MCF 10A (cell line): ENCODE measurements at regions not wholly inside any gene's neighbourhood (a gene's known extent, or its start where the extent isn't known, plus 50 kb on each side); places are given as distances from the start of the nearest gene placed in this dataset.
"Not testable (repeated sequence)": the region's sequence is repeated elsewhere in the genome, so short reads cannot be mapped to it uniquely, and the experiment has no call there.

Experiments used
- BruUV-seq: library from RNA; stranded (reverse); fragments of 400-500 nt; replicated peaks from 2 replicates; lab custom pipeline; 2021; lab: Mats Ljungman, UMichigan
- CTCF ChIA-PET: fragments of 300-600 bp; sonication (Branson Sonifier 250); formaldehyde crosslinking; extraction: SDS; loops from one replicate; lab custom pipeline; 2021; ENCODE audit warnings: antibody characterized with exemption, inconsistent platforms; lab: Yijun Ruan, JAX
- POLR2A ChIA-PET: fragments of 300-600, 350-650 bp; sonication (Branson Sonifier 250); formaldehyde crosslinking; extraction: SDS; loops from one replicate; lab custom pipeline; 2020; ENCODE audit warnings: antibody characterized with exemption, inconsistent platforms; lab: Yijun Ruan, JAX
- DNase-seq: peaks from one replicate; pipeline ENCODE4 v3.0.0-alpha.2; 2018; ENCODE audit not compliant: unreplicated experiment
- H3K27ac Mint-ChIP-seq: one replicate; pipeline ENCODE4 v1.8.0; 2022; ENCODE audit warnings: mild to moderate bottlenecking, low read depth, mixed read lengths; ENCODE audit not compliant: unreplicated experiment
- H3K27me3 Mint-ChIP-seq: one replicate; pipeline ENCODE4 v1.8.0; 2022; ENCODE audit warnings: mixed read lengths; ENCODE audit not compliant: insufficient read depth, unreplicated experiment
- H3K36me3 Mint-ChIP-seq: one replicate; pipeline ENCODE4 v1.8.0; 2022; ENCODE audit warnings: mild to moderate bottlenecking, moderate library complexity, mixed read lengths; ENCODE audit not compliant: insufficient read depth, unreplicated experiment
- H3K4me1 Mint-ChIP-seq: one replicate; pipeline ENCODE4 v1.8.0; 2022; ENCODE audit warnings: mixed read lengths; ENCODE audit not compliant: insufficient read depth, unreplicated experiment
- H3K4me3 Mint-ChIP-seq: one replicate; pipeline ENCODE4 v1.8.0; 2022; ENCODE audit warnings: mild to moderate bottlenecking, moderate library complexity, mixed read lengths; ENCODE audit not compliant: unreplicated experiment
- H3K9me3 Mint-ChIP-seq: one replicate; pipeline ENCODE4 v1.8.0; 2022; ENCODE audit warnings: mixed read lengths; ENCODE audit not compliant: unreplicated experiment
- intact Hi-C: fragments of 100-400 bp; cut with micrococcal nuclease; formaldehyde crosslinking; loops from 2 replicates; pipeline ENCODE4 v1.14.1; 2022
- TF ChIP-seq, protein P1 (sequence below): fragments of 200-600 bp; IDR thresholded peaks from one replicate; pipeline ENCODE4 v1.8.0; 2022; ENCODE audit warnings: antibody characterized with exemption, mild to moderate bottlenecking; ENCODE audit not compliant: unreplicated experiment

DNA sequence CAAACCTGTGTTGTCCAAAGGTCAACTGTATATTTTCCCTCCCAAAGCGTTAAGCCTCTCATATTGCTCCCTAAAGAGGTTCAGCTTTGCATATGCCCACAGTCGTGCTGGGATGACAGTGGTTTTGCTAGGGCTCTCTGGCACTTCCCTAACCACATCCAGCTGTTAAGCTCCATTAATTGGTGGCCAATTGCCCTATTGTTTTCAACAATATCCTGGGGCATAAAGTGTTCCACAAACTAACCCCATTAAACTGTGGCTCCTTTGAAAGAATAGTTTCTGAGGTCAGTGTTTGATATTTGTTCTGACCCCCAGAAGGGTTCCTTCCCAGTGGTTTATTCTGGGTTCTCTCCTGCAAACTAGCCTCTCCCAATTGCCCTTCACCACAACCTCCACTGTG, 194.5 kb downstream of the HSD17B3 start:
- POLR2A ChIA-PET = no interaction called here
- H3K4me3 Mint-ChIP-seq = no peak overlapping the region
- no peak overlapping the region for H3K27ac Mint-ChIP-seq
- H3K9me3 Mint-ChIP-seq = peaks cover 14% of the 10 kb centered on the region
- no TSS peak for BruUV-seq
- peaks cover 60% of the 10 kb centered on the region for H3K27me3 Mint-ChIP-seq
- TF ChIP-seq, protein P1, sequence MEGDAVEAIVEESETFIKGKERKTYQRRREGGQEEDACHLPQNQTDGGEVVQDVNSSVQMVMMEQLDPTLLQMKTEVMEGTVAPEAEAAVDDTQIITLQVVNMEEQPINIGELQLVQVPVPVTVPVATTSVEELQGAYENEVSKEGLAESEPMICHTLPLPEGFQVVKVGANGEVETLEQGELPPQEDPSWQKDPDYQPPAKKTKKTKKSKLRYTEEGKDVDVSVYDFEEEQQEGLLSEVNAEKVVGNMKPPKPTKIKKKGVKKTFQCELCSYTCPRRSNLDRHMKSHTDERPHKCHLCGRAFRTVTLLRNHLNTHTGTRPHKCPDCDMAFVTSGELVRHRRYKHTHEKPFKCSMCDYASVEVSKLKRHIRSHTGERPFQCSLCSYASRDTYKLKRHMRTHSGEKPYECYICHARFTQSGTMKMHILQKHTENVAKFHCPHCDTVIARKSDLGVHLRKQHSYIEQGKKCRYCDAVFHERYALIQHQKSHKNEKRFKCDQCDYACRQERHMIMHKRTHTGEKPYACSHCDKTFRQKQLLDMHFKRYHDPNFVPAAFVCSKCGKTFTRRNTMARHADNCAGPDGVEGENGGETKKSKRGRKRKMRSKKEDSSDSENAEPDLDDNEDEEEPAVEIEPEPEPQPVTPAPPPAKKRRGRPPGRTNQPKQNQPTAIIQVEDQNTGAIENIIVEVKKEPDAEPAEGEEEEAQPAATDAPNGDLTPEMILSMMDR = no peak
- DNase-seq = no peak
- CTCF ChIA-PET = no interaction called here
- no peaks in the 10 kb centered on the region for H3K36me3 Mint-ChIP-seq
- no peaks in the 10 kb centered on the region for H3K4me1 Mint-ChIP-seq
- intact Hi-C loops = no loop called here

DNA sequence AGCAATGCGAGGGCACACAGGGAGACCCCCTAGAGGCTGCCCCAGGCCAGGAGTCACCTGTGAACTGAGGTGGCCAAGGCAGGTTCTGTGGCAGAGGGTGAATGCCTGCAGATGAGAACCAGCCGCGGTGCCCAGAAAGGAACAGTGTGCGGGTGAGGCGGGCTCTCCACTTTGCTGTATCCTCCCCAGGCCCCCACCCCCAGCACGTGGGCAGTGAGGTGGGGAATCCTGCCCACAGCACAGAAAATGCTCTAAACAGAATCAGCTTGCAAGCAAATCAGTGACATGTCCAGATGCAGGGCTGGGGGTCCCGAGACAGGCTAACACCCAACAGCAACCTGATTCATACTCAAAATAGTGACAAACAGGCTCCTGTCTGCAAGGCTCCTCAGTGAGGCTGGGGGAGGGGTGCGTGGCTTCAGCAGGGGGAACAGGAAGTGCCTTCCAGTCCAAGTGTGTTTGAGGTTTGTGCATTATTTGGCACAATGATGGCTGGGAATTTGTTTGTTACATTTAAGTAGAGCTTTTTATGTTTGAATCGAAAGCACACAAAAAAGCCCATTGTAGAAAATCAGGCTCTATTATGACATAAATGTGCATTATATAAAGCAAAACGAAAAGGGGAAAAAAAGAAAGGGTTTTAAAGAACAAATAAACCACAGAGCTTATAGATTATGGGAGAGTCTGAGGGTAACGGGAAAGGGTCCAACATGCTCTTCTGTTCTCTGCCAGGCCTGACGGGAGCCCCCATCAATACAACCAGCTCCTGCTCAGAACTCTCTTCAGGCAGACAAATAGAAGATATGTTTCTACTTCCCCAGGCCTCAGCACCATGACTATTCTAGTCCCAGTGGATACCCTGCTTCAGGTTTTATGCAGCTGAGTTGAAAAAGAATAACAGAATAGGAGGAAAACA, 201.3 kb downstream of the HSD17B3 start:
- Mint-ChIP-seq H3K9me3 (peaks cover 14% of the 10 kb centered on the region), H3K27ac (no peak overlapping the region), H3K36me3 (no peaks in the 10 kb centered on the region), H3K4me3 (no peak overlapping the region), H3K27me3 (peaks cover 6% of the 10 kb centered on the region), H3K4me1 (no peaks in the 10 kb centered on the region)
- DNase-seq = no peak
- CTCF ChIA-PET = interaction anchor here (0.6 to 0.7 kb wide), 2 partner anchors 71 to 118 kb away, joined by 3 read pairs; no protein-coding TSS in a partner anchor
- TF ChIP-seq, protein P1 = no peak
- POLR2A ChIA-PET = interaction anchor here (0.6 kb wide), 1 partner anchor 889 kb away, joined by 3 read pairs; no protein-coding TSS in a partner anchor
- no TSS peak for BruUV-seq
- intact Hi-C loops = no loop called here

DNA sequence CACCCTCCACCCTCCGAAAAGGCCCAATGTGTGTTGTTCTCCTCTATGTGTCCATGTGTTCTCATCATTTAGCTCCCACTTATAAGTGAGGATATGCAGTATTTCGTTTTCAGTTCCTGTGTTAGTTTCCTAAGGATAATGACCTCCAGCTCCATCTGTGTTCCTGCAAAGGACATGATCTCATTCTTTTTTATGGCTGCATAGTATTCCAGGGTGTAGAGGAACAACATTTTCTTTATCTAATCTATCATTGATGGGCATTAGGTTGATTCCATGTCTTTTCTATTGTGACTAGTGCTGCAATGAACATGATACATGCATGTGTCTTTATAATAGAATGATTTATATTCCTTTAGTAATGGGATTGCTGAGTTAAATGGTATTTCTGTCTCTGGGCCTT, 211.3 kb downstream of the HSD17B3 start:
- H3K4me1 Mint-ChIP-seq, H3K9me3 Mint-ChIP-seq, H3K36me3 Mint-ChIP-seq, H3K27ac Mint-ChIP-seq, DNase-seq, H3K4me3 Mint-ChIP-seq, BruUV-seq, POLR2A ChIA-PET, intact Hi-C loops: not testable (repeated sequence)
- peaks cover 42% of the 10 kb centered on the region for H3K27me3 Mint-ChIP-seq
- CTCF ChIA-PET = interaction anchor here (0.6 kb wide), 1 partner anchor 908 kb away, joined by 3 read pairs; no protein-coding TSS in a partner anchor

DNA sequence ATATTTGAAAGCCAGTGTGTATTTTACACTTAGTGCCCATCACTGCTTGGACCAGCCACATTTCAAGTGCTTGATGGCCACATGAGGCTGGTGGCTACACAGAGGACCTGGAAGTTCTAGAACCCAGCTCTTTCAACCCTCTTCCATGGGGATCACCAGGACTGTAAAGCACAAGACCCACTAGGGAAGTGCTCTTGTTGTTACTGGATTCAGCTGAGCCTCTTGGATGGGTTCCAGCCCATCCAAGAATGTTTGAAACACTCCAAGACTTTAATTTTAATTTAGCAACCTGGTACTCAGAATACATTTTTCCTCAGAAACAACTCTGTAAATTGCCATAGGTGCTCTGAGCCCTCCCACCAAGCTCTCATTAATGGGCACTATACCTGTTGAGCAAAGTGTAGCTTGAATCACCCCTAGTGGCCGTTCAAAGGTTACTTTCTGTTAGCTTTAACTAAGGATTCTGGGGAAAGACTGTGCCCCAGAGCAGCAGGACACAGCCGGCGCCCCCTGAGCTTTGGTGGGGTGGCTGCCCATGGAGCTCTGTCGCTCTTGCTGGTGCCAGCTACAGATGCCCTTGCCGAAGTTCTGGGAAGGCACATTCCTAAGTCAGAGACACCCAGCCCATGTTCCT, 212.4 kb downstream of the HSD17B3 start:
- intact Hi-C loops = no loop called here
- ChIA-PET POLR2A (interaction anchor here (0.7 kb wide), 1 partner anchor 39 kb away, joined by 3 read pairs; no protein-coding TSS in a partner anchor), CTCF (interaction anchor here (0.6 kb wide), 1 partner anchor 33 kb away, joined by 4 read pairs; no protein-coding TSS in a partner anchor)
- Mint-ChIP-seq H3K4me1 (no peaks in the 10 kb centered on the region), H3K27ac (no peak overlapping the region), H3K9me3 (peaks cover 7% of the 10 kb centered on the region), H3K27me3 (peaks cover 40% of the 10 kb centered on the region), H3K4me3 (no peak overlapping the region), H3K36me3 (no peaks in the 10 kb centered on the region)
- no peak for DNase-seq
- TF ChIP-seq, protein P1 = no peak
- no TSS peak for BruUV-seq
